Keratinocyte (primary cell): ENCODE measurements at regions not wholly inside any gene's neighbourhood (a gene's known extent, or its start where the extent isn't known, plus 50 kb on each side); places are given as distances from the start of the nearest gene placed in this dataset.

Source experiments
- DNase-seq: peaks from one replicate; pipeline ENCODE4 v3.0.0-alpha.2; 2011; ENCODE audit warnings: low read depth, missing footprints, low spot score
- FAIRE-seq: peaks from 2 replicates; lab custom pipeline; 2011; peaks lifted over from hg19 to GRCh38; lab: Jason Lieb, UNC
- H2AFZ ChIP-seq: 2 replicates; pipeline ENCODE4 v1.6.0; 2012; ENCODE audit warnings: low read length, control low read depth, inconsistent platforms; ENCODE audit not compliant: control insufficient read depth
- H3K27ac ChIP-seq: 2 replicates; pipeline ENCODE4 v1.5.1; 2011; ENCODE audit warnings: low read length; ENCODE audit not compliant: control insufficient read depth, insufficient read depth
- H3K27me3 ChIP-seq: 3 replicates; pipeline ENCODE4 v1.6.0; 2011; ENCODE audit warnings: low read length; ENCODE audit not compliant: control insufficient read depth, insufficient read depth; ENCODE audit errors: extremely low read depth
- H3K36me3 ChIP-seq, 2 experiments: 2 replicates in 1 of 2; 3 replicates in 1 of 2; pipeline ENCODE4 v1.5.1; 2011; ENCODE audit warnings: low read length in 2 of 2, mild to moderate bottlenecking in 1 of 2; ENCODE audit not compliant: control insufficient read depth in 2 of 2, insufficient read depth in 2 of 2; ENCODE audit errors: extremely low read depth in 1 of 2
- H3K4me1 ChIP-seq: 3 replicates; pipeline ENCODE4 v1.5.1; 2011; ENCODE audit warnings: low read length; ENCODE audit not compliant: control insufficient read depth, insufficient read depth; ENCODE audit errors: extremely low read depth
- H3K4me2 ChIP-seq: 3 replicates; pipeline ENCODE4 v1.6.0; 2011; ENCODE audit warnings: low read depth, low read length; ENCODE audit not compliant: control insufficient read depth, insufficient read depth; ENCODE audit errors: extremely low read depth
- H3K4me3 ChIP-seq, 3 experiments: fragments of 200-600 bp in 1 of 3; sonication (generic) in 1 of 3; 2 replicates in 2 of 3; 3 replicates in 1 of 3; pipeline ENCODE4 v1.5.1; 2011 to 2016; ENCODE audit warnings: low read length in 3 of 3, mild to moderate bottlenecking in 3 of 3, control low read depth in 2 of 3, inconsistent platforms in 1 of 3, low read depth in 1 of 3, mixed read lengths in 1 of 3, mixed run types in 1 of 3, moderate library complexity in 1 of 3; ENCODE audit not compliant: control insufficient read depth in 2 of 3, insufficient read depth in 2 of 3; ENCODE audit errors: extremely low read depth in 1 of 3
- H3K79me2 ChIP-seq: 2 replicates; pipeline ENCODE4 v1.6.0; 2012; ENCODE audit warnings: low read length; ENCODE audit not compliant: control insufficient read depth, insufficient read depth
- H3K9ac ChIP-seq: 3 replicates; pipeline ENCODE4 v1.6.0; 2011; ENCODE audit warnings: low read length; ENCODE audit not compliant: control insufficient read depth, insufficient read depth; ENCODE audit errors: extremely low read depth
- H3K9me1 ChIP-seq: 3 replicates; pipeline ENCODE4 v1.6.0; 2011; ENCODE audit warnings: low read length; ENCODE audit not compliant: control insufficient read depth, insufficient read depth; ENCODE audit errors: extremely low read depth
- H3K9me3 ChIP-seq: 2 replicates; pipeline ENCODE4 v1.5.1; 2012; ENCODE audit warnings: low read depth, low read length; ENCODE audit not compliant: control insufficient read depth
- H4K20me1 ChIP-seq: 3 replicates; pipeline ENCODE4 v1.6.0; 2011; ENCODE audit warnings: low read length; ENCODE audit not compliant: control insufficient read depth, insufficient read depth; ENCODE audit errors: extremely low read depth
- CTCF ChIP-seq, 3 experiments: IDR thresholded peaks in 1 of 3; conservative IDR thresholded peaks in 1 of 3; optimal IDR thresholded peaks in 1 of 3; 2 replicates in 2 of 3; 3 replicates in 1 of 3; pipeline versions ENCODE3 to v1.5.1; 2011; ENCODE audit warnings: low read length in 3 of 3, mild to moderate bottlenecking in 3 of 3, moderate library complexity in 2 of 3, control low read depth in 1 of 3, inconsistent platforms in 1 of 3; ENCODE audit not compliant: insufficient read depth in 2 of 3; ENCODE audit errors: extremely low read depth in 1 of 3
- EZH2 ChIP-seq: IDR thresholded peaks from one replicate; pipeline ENCODE4 v1.6.1; 2012; ENCODE audit warnings: inconsistent platforms, mild to moderate bottlenecking, low read length, moderate library complexity
- dilution Hi-C: fragments of 300-500 bp; cut with MboI; formaldehyde crosslinking; loops from one replicate; pipeline ENCODE4 v1.7.0; 2020; ENCODE audit warnings: low sequenced_read_pairs; ENCODE audit not compliant: extremely low pct_ligation_motif_present

- H3K9me1 ChIP-seq: no peaks in the 10 kb centered on the region
- H3K27me3 ChIP-seq: no peaks in the 10 kb centered on the region
- H3K36me3 ChIP-seq: no peaks in the 10 kb centered on the region
- H3K9ac ChIP-seq: peak overlapping the region; percentile 51
- no peak overlapping the region for H3K4me3 ChIP-seq
- no peak for DNase-seq
- peak; percentile 91 for FAIRE-seq
- dilution Hi-C loops: no loop called here
- H4K20me1 ChIP-seq: no peaks in the 10 kb centered on the region
- no peaks in the 10 kb centered on the region for H3K79me2 ChIP-seq
- H3K4me2 ChIP-seq: peak overlapping the region; percentile 35
- no peaks in the 10 kb centered on the region for H3K9me3 ChIP-seq
- no peak overlapping the region for H2AFZ ChIP-seq
- TF ChIP-seq EZH2 (no peak), CTCF (optimal IDR thresholded peaks at IDR 0.05 in 1 of 3, IDR thresholded peaks at IDR 0.05 in 1 of 3, conservative IDR thresholded peaks at IDR 0.05 in 1 of 3; ENCODE audit: extremely low read depth in 1 of 3, insufficient read depth in 2 of 3, low read length in 3 of 3) (no peak)
- H3K4me1 ChIP-seq: peaks cover 51% of the 10 kb centered on the region
- peak overlapping the region; percentile 88 for H3K27ac ChIP-seq
Measured at GRCh38 chr1:171420810-171421209, 64.5 kb upstream of the PRRC2C start.

- Histone ChIP-seq H4K20me1 (no peaks in the 10 kb centered on the region), H3K9me3 (no peaks in the 10 kb centered on the region), H2AFZ (peak overlapping the region; percentile 24), H3K4me2 (peak overlapping the region; percentile 0), H3K9ac (no peak overlapping the region), H3K36me3 (no peaks in the 10 kb centered on the region), H3K9me1 (no peaks in the 10 kb centered on the region), H3K27me3 (no peaks in the 10 kb centered on the region), H3K4me3 (no peak overlapping the region), H3K4me1 (peaks cover 51% of the 10 kb centered on the region), H3K27ac (peak overlapping the region; percentile 88), H3K79me2 (no peaks in the 10 kb centered on the region)
- no peak for TF ChIP-seq CTCF (optimal IDR thresholded peaks at IDR 0.05 in 1 of 3, IDR thresholded peaks at IDR 0.05 in 1 of 3, conservative IDR thresholded peaks at IDR 0.05 in 1 of 3; ENCODE audit: extremely low read depth in 1 of 3, insufficient read depth in 2 of 3, low read length in 3 of 3)
- TF ChIP-seq EZH2: no peak
- FAIRE-seq (no peak), DNase-seq (no peak)
- dilution Hi-C loops: no loop called here
Measured at GRCh38 chr1:171421413-171422020, 63.8 kb upstream of the PRRC2C start.
